Sigmoid colon (tissue), 6 donors: ENCODE measurements at regions not wholly inside any gene's neighbourhood (a gene's known extent, or its start where the extent isn't known, plus 50 kb on each side); places are given as distances from the start of the nearest gene placed in this dataset.

Experiments used
- DNase-seq: peaks from one replicate; pipeline ENCODE4 v3.0.0-alpha.2; 2019
- H3K27ac ChIP-seq, 4 donors: fragments of 200-600 bp; sonication (generic); one replicate each; pipeline ENCODE4 v1.5.1; 2016 to 2019; ENCODE audit warnings: mild to moderate bottlenecking in 1 of 4
- H3K27me3 ChIP-seq, 3 donors: fragments of 200-600 bp; sonication (generic); one replicate each; pipeline ENCODE4 v1.5.1; 2019; ENCODE audit warnings: mild to moderate bottlenecking in 1 of 3
- H3K36me3 ChIP-seq, 4 donors: fragments of 200-600 bp; sonication (generic); one replicate each; pipeline ENCODE4 v1.5.1; 2016 to 2019
- H3K4me1 ChIP-seq, 4 donors: fragments of 200-600 bp; sonication (generic); one replicate each; pipeline ENCODE4 v1.5.1; 2017 to 2019
- H3K4me3 ChIP-seq, 4 donors: fragments of 200-600 bp; sonication (generic); one replicate each; pipeline ENCODE4 v1.5.1; 2017 to 2019; ENCODE audit warnings: mild to moderate bottlenecking in 2 of 4, moderate library complexity in 1 of 4
- H3K9me3 ChIP-seq, 4 donors: fragments of 200-600 bp in 3 of 4; sonication (generic) in 3 of 4; one replicate each; pipeline versions ENCODE4 v1.5.1 to v1.6.1; 2013 to 2019
- EP300 ChIP-seq, 4 donors: sonication (generic); formaldehyde crosslinking; IDR thresholded peaks; one replicate each; pipeline ENCODE4 v1.6.1; 2017; ENCODE audit warnings: antibody characterized with exemption in 4 of 4
- POLR2A ChIP-seq, 2 donors: fragments of 450-650 bp; IDR thresholded peaks; one replicate each; pipeline ENCODE4 v1.6.1; 2016; ENCODE audit warnings: antibody characterized with exemption in 2 of 2, mild to moderate bottlenecking in 2 of 2, moderate library complexity in 2 of 2
- POLR2AphosphoS5 ChIP-seq, 4 donors: sonication (generic); formaldehyde crosslinking; IDR thresholded peaks; one replicate each; pipeline ENCODE4 v1.6.1; 2017; ENCODE audit warnings: antibody characterized with exemption in 4 of 4
- WGBS, 2 donors: extraction: QIAGEN DNeasy Blood & Tissue Kit; methylation state at CpG; one replicate each; pipeline ENCODE4 v1.1.7; 2013; 5-methylcytosine and 5-hydroxymethylcytosine counted together
- intact Hi-C: fragments of 100-400 bp; cut with DNase I; formaldehyde crosslinking; loops from one replicate; pipeline ENCODE4 v1.15.1; 2023
- small RNA-seq, 3 donors: library from RNA; depleted of rRNA; stranded (forward); fragments of <200 nt; gene quantifications; one replicate each; pipeline ENCODE3, GENCODE V24; 2016
- TF ChIP-seq, protein P1 (sequence below), 4 experiments: fragments of 450-650 bp in 3 of 4; fragments of 200-600 bp in 1 of 4; IDR thresholded peaks; one replicate each; pipeline ENCODE4 v1.5.1; 2016 to 2019; ENCODE audit warnings: antibody characterized with exemption in 4 of 4, mild to moderate bottlenecking in 3 of 4, moderate library complexity in 2 of 4
- donor health status: healthy with polysubstance abuse.
- donor health status: healthy.

GRCh38 chr16:79264237-79265109 is 336.1 kb downstream of the MAF start:
- Histone ChIP-seq H3K36me3 (no peaks in the 10 kb centered on the region), H3K27me3 (no peaks in the 10 kb centered on the region), H3K4me1 (no peaks in the 10 kb centered on the region), H3K9me3 (no peaks in the 10 kb centered on the region), H3K4me3 (no peak overlapping the region), H3K27ac (no peak overlapping the region)
- intact Hi-C loops: no loop called here
- WGBS, 2 donors: 78 to 88% methylated on average over 6 of the region's 6 CpGs
- DNase-seq: no peak
- TF ChIP-seq POLR2AphosphoS5 (IDR thresholded peaks at IDR 0.05) (no peak), EP300 (IDR thresholded peaks at IDR 0.05) (no peak), POLR2A (IDR thresholded peaks at IDR 0.05) (no peak)
- TF ChIP-seq, protein P1, sequence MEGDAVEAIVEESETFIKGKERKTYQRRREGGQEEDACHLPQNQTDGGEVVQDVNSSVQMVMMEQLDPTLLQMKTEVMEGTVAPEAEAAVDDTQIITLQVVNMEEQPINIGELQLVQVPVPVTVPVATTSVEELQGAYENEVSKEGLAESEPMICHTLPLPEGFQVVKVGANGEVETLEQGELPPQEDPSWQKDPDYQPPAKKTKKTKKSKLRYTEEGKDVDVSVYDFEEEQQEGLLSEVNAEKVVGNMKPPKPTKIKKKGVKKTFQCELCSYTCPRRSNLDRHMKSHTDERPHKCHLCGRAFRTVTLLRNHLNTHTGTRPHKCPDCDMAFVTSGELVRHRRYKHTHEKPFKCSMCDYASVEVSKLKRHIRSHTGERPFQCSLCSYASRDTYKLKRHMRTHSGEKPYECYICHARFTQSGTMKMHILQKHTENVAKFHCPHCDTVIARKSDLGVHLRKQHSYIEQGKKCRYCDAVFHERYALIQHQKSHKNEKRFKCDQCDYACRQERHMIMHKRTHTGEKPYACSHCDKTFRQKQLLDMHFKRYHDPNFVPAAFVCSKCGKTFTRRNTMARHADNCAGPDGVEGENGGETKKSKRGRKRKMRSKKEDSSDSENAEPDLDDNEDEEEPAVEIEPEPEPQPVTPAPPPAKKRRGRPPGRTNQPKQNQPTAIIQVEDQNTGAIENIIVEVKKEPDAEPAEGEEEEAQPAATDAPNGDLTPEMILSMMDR (IDR thresholded peaks at IDR 0.05): no peak

- intact Hi-C loops: no loop called here
- H3K4me3 ChIP-seq: no peak overlapping the region
- H3K4me1 ChIP-seq: no peaks in the 10 kb centered on the region
- TF ChIP-seq EP300 (IDR thresholded peaks at IDR 0.05) (no peak), POLR2AphosphoS5 (IDR thresholded peaks at IDR 0.05) (no peak), POLR2A (IDR thresholded peaks at IDR 0.05) (no peak)
- TF ChIP-seq, protein P1 (IDR thresholded peaks at IDR 0.05): no peak
- no peaks in the 10 kb centered on the region for H3K36me3 ChIP-seq
- H3K9me3 ChIP-seq: no peaks in the 10 kb centered on the region
- WGBS, 2 donors: 88 to 89% methylated on average over 3 of the region's 3 CpGs
- DNase-seq: no peak
- no peaks in the 10 kb centered on the region for H3K27me3 ChIP-seq
- no peak overlapping the region for H3K27ac ChIP-seq
Observed at GRCh38 chr16:79263425-79263824, 337.1 kb downstream of the MAF start.

Small RNA genes lying in the stretch of these regions (small RNA-seq; reads per million reads assigned to genes)
- 0 reads per million in 3 donors for gene RNA5SP431
